Panc1 (cell line): ENCODE measurements at regions not wholly inside any gene's neighbourhood (a gene's known extent, or its start where the extent isn't known, plus 50 kb on each side); places are given as distances from the start of the nearest gene placed in this dataset.

Source experiments
- ATAC-seq: fragments of 200-7000 bp; cut with Tn5 transposase; 2 replicates; pipeline ENCODE4 v1.9.1; 2020; ENCODE audit warnings: mild to moderate bottlenecking, moderate library complexity
- BruUV-seq: library from RNA; stranded (reverse); fragments of 400-500 nt; replicated peaks from 2 replicates; lab custom pipeline; 2021; lab: Mats Ljungman, UMichigan
- CTCF ChIA-PET: fragments of 300-600 bp; sonication (Branson Sonifier 250); formaldehyde crosslinking; loops from one replicate; lab custom pipeline; 2022; ENCODE audit warnings: antibody characterized with exemption; lab: Charles Lee
- POLR2A ChIA-PET: fragments of 300-600 bp; sonication (Branson Sonifier 250); formaldehyde crosslinking; loops from one replicate; lab custom pipeline; 2022; ENCODE audit warnings: antibody characterized with exemption; lab: Charles Lee
- DNase-seq: peaks from one replicate; pipeline ENCODE4 v3.0.0-alpha.2; 2010; ENCODE audit warnings: low read depth, low spot score
- H3K27ac ChIP-seq: 2 replicates; pipeline ENCODE4 v1.5.1; 2011; ENCODE audit warnings: mild to moderate bottlenecking, low read length, inconsistent platforms
- H3K27me3 ChIP-seq: fragments of 200-500 bp; sonication (Bioruptor generic); 2 replicates; pipeline ENCODE4 v1.6.0; 2014; ENCODE audit warnings: low read length, inconsistent platforms; ENCODE audit not compliant: control insufficient read depth, insufficient read depth
- H3K36me3 ChIP-seq: fragments of 200-500 bp; sonication (Bioruptor generic); 2 replicates; pipeline ENCODE4 v1.5.1; 2014; ENCODE audit warnings: inconsistent platforms, mild to moderate bottlenecking, low read length, moderate library complexity; ENCODE audit not compliant: control insufficient read depth, insufficient read depth
- H3K4me1 ChIP-seq: 2 replicates; pipeline ENCODE4 v1.5.1; 2011; ENCODE audit warnings: inconsistent platforms, mild to moderate bottlenecking, low read length, moderate library complexity; ENCODE audit not compliant: control insufficient read depth, insufficient read depth
- H3K4me3 ChIP-seq, 2 experiments: 2 replicates each; pipeline ENCODE4 v1.5.1; 2011 to 2012; ENCODE audit warnings: low read depth in 2 of 2, low read length in 2 of 2, mild to moderate bottlenecking in 2 of 2, inconsistent platforms in 1 of 2, moderate library complexity in 1 of 2
- H3K9me3 ChIP-seq: fragments of 200-500 bp; sonication (Bioruptor generic); 2 replicates; pipeline ENCODE4 v1.5.1; 2014; ENCODE audit warnings: low read depth, mild to moderate bottlenecking, inconsistent platforms, low read length, moderate library complexity; ENCODE audit not compliant: control insufficient read depth, insufficient read depth
- POLR2AphosphoS5 ChIP-seq: IDR thresholded peaks from 2 replicates; pipeline ENCODE4 v1.6.1; 2012; ENCODE audit warnings: mild to moderate bottlenecking, low read depth, low read length, moderate library complexity
- SIN3A ChIP-seq: IDR thresholded peaks from 2 replicates; pipeline ENCODE4 v1.6.1; 2012; ENCODE audit warnings: low read depth, mild to moderate bottlenecking, low read length, moderate library complexity, borderline replicate concordance; ENCODE audit not compliant: insufficient read depth
- TCF7L2 ChIP-seq: IDR thresholded peaks from 2 replicates; pipeline ENCODE4 v1.6.1; 2011; ENCODE audit warnings: mild to moderate bottlenecking, low read depth, low read length, inconsistent platforms
- in situ Hi-C: cut with HindIII; loops from 2 replicates; pipeline ENCODE4 v1.10.0; 2016; ENCODE audit warnings: low sequenced_read_pairs, low pct_unique_long_range_greater_than_20kb
- intact Hi-C: fragments of 100-400 bp; cut with micrococcal nuclease; formaldehyde crosslinking; loops from one replicate; pipeline ENCODE4 v1.10.0; 2022; ENCODE audit not compliant: unreplicated experiment
- TF ChIP-seq, protein P1 (sequence below), 2 experiments: IDR thresholded peaks; 2 replicates each; pipeline ENCODE4 v1.6.1; 2011 to 2012; ENCODE audit warnings: low read depth in 2 of 2, control low read depth in 1 of 2, low read length in 1 of 2, mild to moderate bottlenecking in 1 of 2, moderate library complexity in 1 of 2; ENCODE audit not compliant: insufficient read depth in 1 of 2
- TF ChIP-seq, protein P2 (sequence below): fragments of 450-650 bp; IDR thresholded peaks from 2 replicates; pipeline ENCODE4 v1.5.1; 2017; ENCODE audit warnings: mild to moderate bottlenecking

DNA sequence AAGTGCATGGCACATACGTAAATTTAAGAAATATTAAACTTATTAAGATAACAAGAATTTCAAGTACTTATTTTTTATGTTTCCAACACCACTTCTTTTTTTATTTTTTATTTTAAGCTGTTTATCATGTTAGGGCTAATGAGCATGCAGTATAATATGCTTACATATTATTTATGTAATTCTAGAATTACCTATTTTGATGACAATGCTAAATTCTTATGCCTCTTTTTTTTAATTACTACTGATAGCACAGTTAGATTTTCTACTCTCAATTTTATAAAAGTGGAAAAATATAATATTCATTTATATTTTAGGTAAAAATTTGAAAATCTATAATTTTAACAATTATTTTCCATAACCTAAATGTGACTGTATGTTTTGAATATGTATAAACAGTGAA is 713.0 kb downstream of the MRPL39 start:
- DNase-seq (no peak), ATAC-seq (no peak)
- Histone ChIP-seq H3K27me3 (no peaks in the 10 kb centered on the region), H3K4me3 (no peak overlapping the region), H3K9me3 (no peaks in the 10 kb centered on the region), H3K4me1 (no peaks in the 10 kb centered on the region), H3K36me3 (no peaks in the 10 kb centered on the region), H3K27ac (no peak overlapping the region)
- intact Hi-C loops (no loop called here), in situ Hi-C loops (no loop called here)
- TF ChIP-seq POLR2AphosphoS5 = no peak
- no peak for TF ChIP-seq TCF7L2
- TF ChIP-seq, protein P1, sequence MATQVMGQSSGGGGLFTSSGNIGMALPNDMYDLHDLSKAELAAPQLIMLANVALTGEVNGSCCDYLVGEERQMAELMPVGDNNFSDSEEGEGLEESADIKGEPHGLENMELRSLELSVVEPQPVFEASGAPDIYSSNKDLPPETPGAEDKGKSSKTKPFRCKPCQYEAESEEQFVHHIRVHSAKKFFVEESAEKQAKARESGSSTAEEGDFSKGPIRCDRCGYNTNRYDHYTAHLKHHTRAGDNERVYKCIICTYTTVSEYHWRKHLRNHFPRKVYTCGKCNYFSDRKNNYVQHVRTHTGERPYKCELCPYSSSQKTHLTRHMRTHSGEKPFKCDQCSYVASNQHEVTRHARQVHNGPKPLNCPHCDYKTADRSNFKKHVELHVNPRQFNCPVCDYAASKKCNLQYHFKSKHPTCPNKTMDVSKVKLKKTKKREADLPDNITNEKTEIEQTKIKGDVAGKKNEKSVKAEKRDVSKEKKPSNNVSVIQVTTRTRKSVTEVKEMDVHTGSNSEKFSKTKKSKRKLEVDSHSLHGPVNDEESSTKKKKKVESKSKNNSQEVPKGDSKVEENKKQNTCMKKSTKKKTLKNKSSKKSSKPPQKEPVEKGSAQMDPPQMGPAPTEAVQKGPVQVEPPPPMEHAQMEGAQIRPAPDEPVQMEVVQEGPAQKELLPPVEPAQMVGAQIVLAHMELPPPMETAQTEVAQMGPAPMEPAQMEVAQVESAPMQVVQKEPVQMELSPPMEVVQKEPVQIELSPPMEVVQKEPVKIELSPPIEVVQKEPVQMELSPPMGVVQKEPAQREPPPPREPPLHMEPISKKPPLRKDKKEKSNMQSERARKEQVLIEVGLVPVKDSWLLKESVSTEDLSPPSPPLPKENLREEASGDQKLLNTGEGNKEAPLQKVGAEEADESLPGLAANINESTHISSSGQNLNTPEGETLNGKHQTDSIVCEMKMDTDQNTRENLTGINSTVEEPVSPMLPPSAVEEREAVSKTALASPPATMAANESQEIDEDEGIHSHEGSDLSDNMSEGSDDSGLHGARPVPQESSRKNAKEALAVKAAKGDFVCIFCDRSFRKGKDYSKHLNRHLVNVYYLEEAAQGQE (IDR thresholded peaks at IDR 0.05; ENCODE audit: insufficient read depth in 1 of 2, low read depth in 2 of 2, low read length in 1 of 2) = no peak
- TF ChIP-seq SIN3A = no peak
- TF ChIP-seq, protein P2, sequence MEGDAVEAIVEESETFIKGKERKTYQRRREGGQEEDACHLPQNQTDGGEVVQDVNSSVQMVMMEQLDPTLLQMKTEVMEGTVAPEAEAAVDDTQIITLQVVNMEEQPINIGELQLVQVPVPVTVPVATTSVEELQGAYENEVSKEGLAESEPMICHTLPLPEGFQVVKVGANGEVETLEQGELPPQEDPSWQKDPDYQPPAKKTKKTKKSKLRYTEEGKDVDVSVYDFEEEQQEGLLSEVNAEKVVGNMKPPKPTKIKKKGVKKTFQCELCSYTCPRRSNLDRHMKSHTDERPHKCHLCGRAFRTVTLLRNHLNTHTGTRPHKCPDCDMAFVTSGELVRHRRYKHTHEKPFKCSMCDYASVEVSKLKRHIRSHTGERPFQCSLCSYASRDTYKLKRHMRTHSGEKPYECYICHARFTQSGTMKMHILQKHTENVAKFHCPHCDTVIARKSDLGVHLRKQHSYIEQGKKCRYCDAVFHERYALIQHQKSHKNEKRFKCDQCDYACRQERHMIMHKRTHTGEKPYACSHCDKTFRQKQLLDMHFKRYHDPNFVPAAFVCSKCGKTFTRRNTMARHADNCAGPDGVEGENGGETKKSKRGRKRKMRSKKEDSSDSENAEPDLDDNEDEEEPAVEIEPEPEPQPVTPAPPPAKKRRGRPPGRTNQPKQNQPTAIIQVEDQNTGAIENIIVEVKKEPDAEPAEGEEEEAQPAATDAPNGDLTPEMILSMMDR = no peak
- CTCF ChIA-PET = no interaction called here
- no TSS peak for BruUV-seq
- POLR2A ChIA-PET = no interaction called here

DNA sequence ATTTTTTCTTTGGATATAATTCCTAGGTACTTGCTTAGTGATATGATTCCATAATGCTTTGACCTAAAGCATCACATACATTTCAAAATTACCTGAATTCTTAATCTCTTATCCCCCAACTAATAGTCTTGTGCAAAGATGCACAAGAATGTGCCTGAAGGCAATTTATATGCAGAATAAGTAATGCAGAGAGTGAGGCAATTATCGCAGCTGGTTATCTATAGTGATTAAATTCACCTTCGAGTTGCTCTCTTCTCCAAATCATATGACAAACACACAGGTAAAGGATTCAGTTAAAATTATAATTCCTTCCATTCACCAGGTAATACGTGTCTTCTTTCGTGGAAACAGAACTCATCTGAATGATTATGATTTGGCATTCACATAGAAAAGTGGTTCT is 717.3 kb downstream of the MRPL39 start:
- ChIA-PET CTCF (no interaction called here), POLR2A (no interaction called here)
- Histone ChIP-seq H3K4me3 (no peak overlapping the region), H3K4me1 (no peaks in the 10 kb centered on the region), H3K9me3 (no peaks in the 10 kb centered on the region), H3K36me3 (no peaks in the 10 kb centered on the region), H3K27ac (no peak overlapping the region), H3K27me3 (no peaks in the 10 kb centered on the region)
- intact Hi-C loops (no loop called here), in situ Hi-C loops (no loop called here)
- TF ChIP-seq SIN3A (no peak), TCF7L2 (no peak), POLR2AphosphoS5 (no peak)
- TF ChIP-seq, protein P2 = no peak
- TF ChIP-seq, protein P1 (IDR thresholded peaks at IDR 0.05; ENCODE audit: insufficient read depth in 1 of 2, low read depth in 2 of 2, low read length in 1 of 2) = no peak
- no peak for DNase-seq
- no peak for ATAC-seq
- no TSS peak for BruUV-seq
